GM12878 (cell line): ENCODE measurements at regions not wholly inside any gene's neighbourhood (a gene's known extent, or its start where the extent isn't known, plus 50 kb on each side); places are given as distances from the start of the nearest gene placed in this dataset.

Source experiments
- ATAC-seq: fragments of 200-7000 bp; cut with Tn5 transposase; 3 replicates; pipeline ENCODE4 v1.9.1; 2020; ENCODE audit warnings: mild to moderate bottlenecking, moderate library complexity
- BruUV-seq: library from RNA; stranded (reverse); fragments of 400-500 nt; replicated peaks from 2 replicates; lab custom pipeline; 2021; lab: Mats Ljungman, UMichigan
- CTCF ChIA-PET: fragments of 300-600 bp; sonication (Branson Sonifier 250); formaldehyde crosslinking; extraction: SDS; loops from one replicate; lab custom pipeline; 2021; ENCODE audit warnings: inconsistent platforms; lab: Yijun Ruan, JAX
- POLR2A ChIA-PET: fragments of 350-600 bp; formaldehyde crosslinking; extraction: SDS; loops from one replicate; lab custom pipeline; 2021; ENCODE audit warnings: inconsistent platforms; lab: Charles Lee
- RAD21 ChIA-PET: fragments of 300-600 bp; sonication (Branson Sonifier 250); formaldehyde crosslinking; loops from one replicate; lab custom pipeline; 2023; ENCODE audit warnings: antibody characterized with exemption; ENCODE audit not compliant: unreplicated experiment; lab: Charles Lee
- SMC1A ChIA-PET: fragments of 300-600 bp; sonication (Branson Sonifier 250); formaldehyde crosslinking; loops from one replicate; lab custom pipeline; 2023; ENCODE audit not compliant: unreplicated experiment, uncharacterized antibody; lab: Charles Lee
- DNase-seq: peaks from one replicate; pipeline ENCODE4 v3.0.0-alpha.2; 2011; ENCODE audit warnings: low read depth, low spot score
- FAIRE-seq: peaks from 3 replicates; lab custom pipeline; 2011; peaks lifted over from hg19 to GRCh38; lab: Jason Lieb, UNC
- H2AFZ ChIP-seq: 2 replicates; pipeline ENCODE4 v1.6.0; 2011; ENCODE audit warnings: low read depth, low read length, control low read depth; ENCODE audit not compliant: control insufficient read depth
- H3K27ac ChIP-seq: 2 replicates; pipeline ENCODE4 v1.5.1; 2011; ENCODE audit warnings: control low read depth; ENCODE audit not compliant: control insufficient read depth, insufficient read depth
- H3K27me3 ChIP-seq, 2 experiments: replicated peaks in 1 of 2; 2 replicates each; pipeline versions ENCODE4 v1.6.0 to v1.6.1; 2011; ENCODE audit warnings: low read length in 1 of 2; ENCODE audit not compliant: control insufficient read depth in 2 of 2, insufficient read depth in 2 of 2
- H3K36me3 ChIP-seq, 2 experiments: 2 replicates each; pipeline ENCODE4 v1.5.1; 2011; ENCODE audit warnings: low read length in 1 of 2; ENCODE audit not compliant: control insufficient read depth in 2 of 2, insufficient read depth in 2 of 2
- H3K4me1 ChIP-seq: 2 replicates; pipeline ENCODE4 v1.6.1; 2011; ENCODE audit warnings: mild to moderate bottlenecking, low read length, moderate library complexity, mixed read lengths; ENCODE audit not compliant: control insufficient read depth, insufficient read depth
- H3K4me2 ChIP-seq: 2 replicates; pipeline ENCODE4 v1.6.0; 2011; ENCODE audit warnings: control low read depth; ENCODE audit not compliant: control insufficient read depth, insufficient read depth
- H3K4me3 ChIP-seq: fragments of 200-600 bp; sonication (generic); 2 replicates; pipeline ENCODE4 v1.5.1; 2016
- H3K79me2 ChIP-seq: 2 replicates; pipeline ENCODE4 v1.6.0; 2011; ENCODE audit warnings: low read length; ENCODE audit not compliant: control insufficient read depth, insufficient read depth
- H3K9ac ChIP-seq: 2 replicates; pipeline ENCODE4 v1.8.0; 2011; ENCODE audit warnings: low read length, control low read depth, mixed read lengths; ENCODE audit not compliant: control insufficient read depth, insufficient read depth
- H3K9me3 ChIP-seq: replicated peaks from 3 replicates; pipeline ENCODE4 v1.5.1; 2011; ENCODE audit warnings: mild to moderate bottlenecking, low read length; ENCODE audit not compliant: control insufficient read depth, insufficient read depth
- H4K20me1 ChIP-seq: 2 replicates; pipeline ENCODE4 v1.6.0; 2011; ENCODE audit not compliant: control insufficient read depth, insufficient read depth
- BRCA1 ChIP-seq: IDR thresholded peaks from 2 replicates; pipeline ENCODE4 v1.6.1; 2011; ENCODE audit warnings: low read depth, low read length, improper control_type of control experiment
- NR2C2 ChIP-seq: IDR thresholded peaks from 2 replicates; pipeline ENCODE4 v1.6.1; 2011; ENCODE audit warnings: borderline replicate concordance, low read depth; ENCODE audit not compliant: control insufficient read depth, insufficient read length
- PML ChIP-seq: IDR thresholded peaks from 2 replicates; pipeline ENCODE4 v1.6.1; 2012; ENCODE audit warnings: low read length, inconsistent platforms
- ZNF384 ChIP-seq: IDR thresholded peaks from 2 replicates; pipeline ENCODE4 v1.6.1; 2012; ENCODE audit warnings: low read depth, mild to moderate bottlenecking, low read length, improper control_type of control experiment, borderline replicate concordance
- WGBS: methylation state at CpG from one replicate; pipeline ENCODE4 v1.1.6; 2016; ENCODE audit warnings: low lambda C conversion rate; ENCODE audit not compliant: insufficient replicate concordance, insufficient coverage; ENCODE audit errors: missing lambda C conversion rate; 5-methylcytosine and 5-hydroxymethylcytosine counted together
- in situ Hi-C: fragments of 300-500 bp; cut with MboI; formaldehyde crosslinking; loops from 9 replicates; pipeline ENCODE4 v1.14.3; 2018; ENCODE audit warnings: mixed read lengths
- intact Hi-C: fragments of 100-400 bp; cut with micrococcal nuclease; formaldehyde crosslinking; loops from one replicate; pipeline ENCODE4 v1.14.2; 2022; ENCODE audit not compliant: unreplicated experiment
- TF ChIP-seq, protein P1 (sequence below): fragments of 450-650 bp; IDR thresholded peaks from 2 replicates; pipeline ENCODE4 v1.6.1; 2018; ENCODE audit warnings: mild to moderate bottlenecking, low read depth, moderate library complexity; ENCODE audit not compliant: partially characterized antibody
- TF ChIP-seq, protein P2 (sequence below): IDR thresholded peaks from 2 replicates; pipeline ENCODE4 v1.6.1; 2012; ENCODE audit warnings: low read depth, low read length, improper control_type of control experiment
- TF ChIP-seq, protein P3 (sequence below): fragments of 450-650 bp; IDR thresholded peaks from 2 replicates; pipeline ENCODE4 v1.6.1; 2018; ENCODE audit warnings: borderline replicate concordance, mild to moderate bottlenecking; ENCODE audit not compliant: partially characterized antibody

DNA sequence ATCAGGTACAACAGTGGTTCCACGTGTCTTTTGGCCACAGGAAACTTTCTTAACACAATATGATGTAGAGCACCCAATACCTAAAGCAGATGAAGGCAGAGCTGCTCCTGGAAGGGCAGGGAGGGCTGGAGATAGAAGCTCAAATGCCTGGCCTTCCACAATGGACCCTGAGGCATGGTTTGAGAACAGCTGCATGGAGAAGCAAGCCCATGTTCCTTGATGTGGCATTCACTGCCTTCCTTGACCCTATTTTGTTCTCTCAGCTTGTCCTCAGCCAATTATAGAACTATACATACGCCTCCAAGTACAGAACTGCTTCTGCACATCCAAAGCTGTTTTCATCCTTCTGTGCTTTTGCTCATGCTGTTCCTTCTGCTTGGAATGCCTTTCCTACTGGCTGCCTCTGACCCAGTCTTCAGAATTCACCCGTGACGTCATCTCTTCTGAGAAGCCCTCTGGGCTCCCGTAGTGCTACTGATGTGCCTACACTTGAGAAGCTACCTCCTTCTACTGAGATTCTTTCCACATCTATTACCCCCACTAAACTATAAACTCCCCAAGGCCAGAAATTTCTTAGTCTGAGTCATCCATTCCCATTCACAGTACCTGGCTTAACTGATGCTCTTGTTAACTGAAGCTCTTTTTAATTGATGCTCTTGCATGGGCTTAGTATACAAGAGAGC is 69.9 kb downstream of the CHRNA1 start:
- H3K27me3 ChIP-seq: no peaks in the 10 kb centered on the region; a peak in 2 of 4 replicates
- TF ChIP-seq, protein P1, sequence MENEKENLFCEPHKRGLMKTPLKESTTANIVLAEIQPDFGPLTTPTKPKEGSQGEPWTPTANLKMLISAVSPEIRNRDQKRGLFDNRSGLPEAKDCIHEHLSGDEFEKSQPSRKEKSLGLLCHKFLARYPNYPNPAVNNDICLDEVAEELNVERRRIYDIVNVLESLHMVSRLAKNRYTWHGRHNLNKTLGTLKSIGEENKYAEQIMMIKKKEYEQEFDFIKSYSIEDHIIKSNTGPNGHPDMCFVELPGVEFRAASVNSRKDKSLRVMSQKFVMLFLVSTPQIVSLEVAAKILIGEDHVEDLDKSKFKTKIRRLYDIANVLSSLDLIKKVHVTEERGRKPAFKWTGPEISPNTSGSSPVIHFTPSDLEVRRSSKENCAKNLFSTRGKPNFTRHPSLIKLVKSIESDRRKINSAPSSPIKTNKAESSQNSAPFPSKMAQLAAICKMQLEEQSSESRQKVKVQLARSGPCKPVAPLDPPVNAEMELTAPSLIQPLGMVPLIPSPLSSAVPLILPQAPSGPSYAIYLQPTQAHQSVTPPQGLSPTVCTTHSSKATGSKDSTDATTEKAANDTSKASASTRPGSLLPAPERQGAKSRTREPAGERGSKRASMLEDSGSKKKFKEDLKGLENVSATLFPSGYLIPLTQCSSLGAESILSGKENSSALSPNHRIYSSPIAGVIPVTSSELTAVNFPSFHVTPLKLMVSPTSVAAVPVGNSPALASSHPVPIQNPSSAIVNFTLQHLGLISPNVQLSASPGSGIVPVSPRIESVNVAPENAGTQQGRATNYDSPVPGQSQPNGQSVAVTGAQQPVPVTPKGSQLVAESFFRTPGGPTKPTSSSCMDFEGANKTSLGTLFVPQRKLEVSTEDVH: no peak
- TF ChIP-seq BRCA1: no peak
- no peak for TF ChIP-seq NR2C2
- no peak for TF ChIP-seq PML
- TF ChIP-seq, protein P2, sequence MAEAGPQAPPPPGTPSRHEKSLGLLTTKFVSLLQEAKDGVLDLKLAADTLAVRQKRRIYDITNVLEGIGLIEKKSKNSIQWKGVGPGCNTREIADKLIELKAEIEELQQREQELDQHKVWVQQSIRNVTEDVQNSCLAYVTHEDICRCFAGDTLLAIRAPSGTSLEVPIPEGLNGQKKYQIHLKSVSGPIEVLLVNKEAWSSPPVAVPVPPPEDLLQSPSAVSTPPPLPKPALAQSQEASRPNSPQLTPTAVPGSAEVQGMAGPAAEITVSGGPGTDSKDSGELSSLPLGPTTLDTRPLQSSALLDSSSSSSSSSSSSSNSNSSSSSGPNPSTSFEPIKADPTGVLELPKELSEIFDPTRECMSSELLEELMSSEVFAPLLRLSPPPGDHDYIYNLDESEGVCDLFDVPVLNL: no peak
- TF ChIP-seq ZNF384: no peak
- TF ChIP-seq, protein P3, sequence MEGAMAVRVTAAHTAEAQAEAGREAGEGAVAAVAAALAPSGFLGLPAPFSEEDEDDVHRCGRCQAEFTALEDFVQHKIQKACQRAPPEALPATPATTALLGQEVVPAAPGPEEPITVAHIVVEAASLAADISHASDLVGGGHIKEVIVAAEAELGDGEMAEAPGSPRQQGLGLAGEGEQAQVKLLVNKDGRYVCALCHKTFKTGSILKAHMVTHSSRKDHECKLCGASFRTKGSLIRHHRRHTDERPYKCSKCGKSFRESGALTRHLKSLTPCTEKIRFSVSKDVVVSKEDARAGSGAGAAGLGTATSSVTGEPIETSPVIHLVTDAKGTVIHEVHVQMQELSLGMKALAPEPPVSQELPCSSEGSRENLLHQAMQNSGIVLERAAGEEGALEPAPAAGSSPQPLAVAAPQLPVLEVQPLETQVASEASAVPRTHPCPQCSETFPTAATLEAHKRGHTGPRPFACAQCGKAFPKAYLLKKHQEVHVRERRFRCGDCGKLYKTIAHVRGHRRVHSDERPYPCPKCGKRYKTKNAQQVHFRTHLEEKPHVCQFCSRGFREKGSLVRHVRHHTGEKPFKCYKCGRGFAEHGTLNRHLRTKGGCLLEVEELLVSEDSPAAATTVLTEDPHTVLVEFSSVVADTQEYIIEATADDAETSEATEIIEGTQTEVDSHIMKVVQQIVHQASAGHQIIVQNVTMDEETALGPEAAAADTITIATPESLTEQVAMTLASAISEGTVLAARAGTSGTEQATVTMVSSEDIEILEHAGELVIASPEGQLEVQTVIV: no peak
- FAIRE-seq (no peak), DNase-seq (no peak), ATAC-seq (no peak)
- H3K79me2 ChIP-seq: no peaks in the 10 kb centered on the region
- no peak overlapping the region for H3K4me3 ChIP-seq
- intact Hi-C loops (no loop called here), in situ Hi-C loops (loop anchor here (5.0 to 25.0 kb wide), 2 partner anchors 107 to 232 kb away; partner anchors contain the start of gene WIPF1)
- no peak overlapping the region for H3K9ac ChIP-seq
- ChIA-PET POLR2A (interaction anchor here (0.5 kb wide), 1 partner anchor 110 kb away, joined by 3 read pairs; no protein-coding TSS in a partner anchor), RAD21 (interaction anchor here (0.9 to 3.3 kb wide), 5 partner anchors 64 to 231 kb away, joined by 3 to 10 read pairs (median 3); partner anchors contain the start of gene WIPF1), SMC1A (interaction anchor here (0.6 to 3.6 kb wide), 10 partner anchors 8 to 264 kb away, joined by 3 to 15 read pairs (median 3); no protein-coding TSS in a partner anchor), CTCF (interaction anchor here (0.8 to 6.4 kb wide), 11 partner anchors 12 to 336 kb away, joined by 3 to 99 read pairs (median 3); no protein-coding TSS in a partner anchor)
- H3K36me3 ChIP-seq: no peaks in the 10 kb centered on the region
- no peaks in the 10 kb centered on the region; the same call in 2 of the 3 replicates for H3K9me3 ChIP-seq
- no peak overlapping the region for H3K4me2 ChIP-seq
- no peaks in the 10 kb centered on the region; the same call in 1 of the 2 replicates for H3K4me1 ChIP-seq
- H4K20me1 ChIP-seq: no peaks in the 10 kb centered on the region
- no peak overlapping the region for H3K27ac ChIP-seq
- 79% methylated on average over 5 of the region's 5 CpGs for WGBS
- no peak overlapping the region for H2AFZ ChIP-seq
- no TSS peak for BruUV-seq
